ENCODE measurements at regions not wholly inside any gene's neighbourhood (a gene's known extent, or its start where the extent isn't known, plus 50 kb on each side); places are given as distances from the start of the nearest gene placed in this dataset.

- Mint-ChIP-seq H3K4me1 (ENCODE audit: low read depth) (no peaks in the 10 kb centered on the region), H3K4me3 (no peak overlapping the region), H3K27ac (no peak overlapping the region), H3K9me3 (ENCODE audit: insufficient read depth) (peaks cover 18% of the 10 kb centered on the region), H3K36me3 (ENCODE audit: low read depth) (no peaks in the 10 kb centered on the region), H3K27me3 (ENCODE audit: low read depth) (no peaks in the 10 kb centered on the region)
- DNase-seq = no peak
- ATAC-seq = no peak
- ChIA-PET POLR2A (no interaction called here), CTCF (no interaction called here)
Observed at GRCh38 chr13:68696907-68697306, 1410.7 kb upstream of the ATXN8OS start.

DNA sequence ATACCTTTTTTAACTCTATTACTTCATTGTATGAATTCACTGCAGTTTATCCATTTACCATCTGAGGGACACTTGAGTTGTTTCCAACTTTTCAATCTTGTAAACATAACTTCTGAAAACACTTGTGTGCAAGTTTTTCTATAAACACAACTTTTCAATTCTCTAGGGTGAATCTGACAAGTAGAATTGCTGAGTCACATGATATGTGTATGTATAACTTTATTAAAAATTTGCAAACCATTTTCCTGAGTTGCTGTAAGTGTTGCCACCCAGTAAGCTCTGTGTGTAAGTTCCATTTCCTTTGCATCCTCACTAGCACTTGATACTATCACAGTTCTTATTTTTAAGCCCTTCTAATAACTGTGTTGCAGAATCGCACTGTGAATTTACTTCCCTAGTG is 1415.6 kb upstream of the ATXN8OS start:
- Mint-ChIP-seq H3K27me3 (ENCODE audit: low read depth) (no peaks in the 10 kb centered on the region), H3K4me3 (no peak overlapping the region), H3K27ac (no peak overlapping the region), H3K9me3 (ENCODE audit: insufficient read depth) (peaks cover 13% of the 10 kb centered on the region), H3K36me3 (ENCODE audit: low read depth) (no peaks in the 10 kb centered on the region), H3K4me1 (ENCODE audit: low read depth) (no peaks in the 10 kb centered on the region)
- DNase-seq (no peak), ATAC-seq (no peak)
- ChIA-PET CTCF (no interaction called here), POLR2A (no interaction called here)

GRCh38 chr13:68690567-68690966 is 1417.1 kb upstream of the ATXN8OS start:
- H3K36me3 Mint-ChIP-seq (ENCODE audit: low read depth) = no peaks in the 10 kb centered on the region
- no peak for DNase-seq
- CTCF ChIA-PET = no interaction called here

GRCh38 chr13:68676513-68677115 is 1431.0 kb upstream of the ATXN8OS start:
- POLR2A ChIA-PET = no interaction called here
- CTCF ChIA-PET = no interaction called here
- Mint-ChIP-seq H3K4me3 (no peak overlapping the region), H3K27me3 (ENCODE audit: low read depth) (no peaks in the 10 kb centered on the region), H3K9me3 (ENCODE audit: insufficient read depth) (no peaks in the 10 kb centered on the region), H3K4me1 (ENCODE audit: low read depth) (no peaks in the 10 kb centered on the region), H3K36me3 (ENCODE audit: low read depth) (no peaks in the 10 kb centered on the region), H3K27ac (no peak overlapping the region)
- ATAC-seq (no peak), DNase-seq (no peak)

More at GRCh38 chr13:68690567-68690966, 1417.1 kb upstream of the ATXN8OS start:
- H3K9me3 Mint-ChIP-seq (ENCODE audit: insufficient read depth) = peaks cover 12% of the 10 kb centered on the region
- H3K27ac Mint-ChIP-seq = no peak overlapping the region
- no peaks in the 10 kb centered on the region for H3K4me1 Mint-ChIP-seq (ENCODE audit: low read depth)
- POLR2A ChIA-PET = no interaction called here
- no peaks in the 10 kb centered on the region for H3K27me3 Mint-ChIP-seq (ENCODE audit: low read depth)
- no peak for ATAC-seq
- H3K4me3 Mint-ChIP-seq = no peak overlapping the region

GRCh38 chr13:68675209-68675608 is 1432.4 kb upstream of the ATXN8OS start:
- POLR2A ChIA-PET = no interaction called here
- CTCF ChIA-PET = no interaction called here
- H3K27ac Mint-ChIP-seq = no peak overlapping the region
- H3K27me3 Mint-ChIP-seq (ENCODE audit: low read depth) = no peaks in the 10 kb centered on the region
- DNase-seq = no peak
- H3K4me3 Mint-ChIP-seq = no peak overlapping the region
- H3K4me1 Mint-ChIP-seq (ENCODE audit: low read depth) = no peaks in the 10 kb centered on the region
- no peak for ATAC-seq
- H3K36me3 Mint-ChIP-seq (ENCODE audit: low read depth) = no peaks in the 10 kb centered on the region
- no peaks in the 10 kb centered on the region for H3K9me3 Mint-ChIP-seq (ENCODE audit: insufficient read depth)

GRCh38 chr13:68667863-68668262 is 1437.7 kb upstream of the PCDH9 start:
- no peak overlapping the region for H3K27ac Mint-ChIP-seq
- H3K4me1 Mint-ChIP-seq (ENCODE audit: low read depth) = no peaks in the 10 kb centered on the region
- no peak for DNase-seq
- POLR2A ChIA-PET = no interaction called here
- CTCF ChIA-PET = no interaction called here
- H3K27me3 Mint-ChIP-seq (ENCODE audit: low read depth) = no peaks in the 10 kb centered on the region
- no peak overlapping the region for H3K4me3 Mint-ChIP-seq
- ATAC-seq = no peak
- peaks cover 3% of the 10 kb centered on the region for H3K9me3 Mint-ChIP-seq (ENCODE audit: insufficient read depth)
- H3K36me3 Mint-ChIP-seq (ENCODE audit: low read depth) = no peaks in the 10 kb centered on the region

DNA sequence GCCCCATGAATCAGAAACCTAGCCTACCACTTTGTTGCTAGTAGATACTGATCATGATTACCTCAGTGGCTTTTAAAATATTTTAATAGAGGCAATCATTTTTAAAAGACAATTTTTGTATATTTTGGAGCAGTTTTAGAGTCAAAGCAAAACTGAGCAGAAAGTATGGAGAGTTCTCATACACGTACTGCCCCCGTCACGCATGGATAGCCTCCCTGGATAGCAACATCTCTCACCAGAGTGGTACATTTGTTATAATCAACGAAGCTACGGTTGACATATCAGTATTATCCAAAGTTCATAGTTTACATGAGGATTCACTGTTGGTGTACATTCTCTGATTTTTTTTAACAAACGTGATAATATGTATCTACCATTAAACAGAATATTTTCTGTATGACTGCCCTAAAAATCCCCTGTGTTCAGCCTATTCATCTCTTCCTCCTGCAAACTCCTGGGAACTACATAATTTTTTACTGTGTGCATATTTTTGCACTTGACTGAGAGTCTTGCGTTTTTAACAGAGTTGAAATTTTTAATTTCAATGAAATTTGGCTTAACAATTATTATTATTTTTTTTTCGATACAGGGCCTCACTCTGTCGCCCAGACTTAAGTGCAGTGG is 1436.8 kb upstream of the PCDH9 start:
- Mint-ChIP-seq H3K4me1 (ENCODE audit: low read depth) (no peaks in the 10 kb centered on the region), H3K9me3 (ENCODE audit: insufficient read depth) (peaks cover 3% of the 10 kb centered on the region), H3K36me3 (ENCODE audit: low read depth) (no peaks in the 10 kb centered on the region), H3K4me3 (no peak overlapping the region), H3K27ac (no peak overlapping the region), H3K27me3 (ENCODE audit: low read depth) (no peaks in the 10 kb centered on the region)
- ATAC-seq (no peak), DNase-seq (no peak)
- ChIA-PET POLR2A (no interaction called here), CTCF (no interaction called here)

- CTCF ChIA-PET = no interaction called here
- ATAC-seq (no peak), DNase-seq (no peak)
- H3K9me3 Mint-ChIP-seq (ENCODE audit: insufficient read depth) = peaks cover 15% of the 10 kb centered on the region
- H3K4me1 Mint-ChIP-seq (ENCODE audit: low read depth) = no peaks in the 10 kb centered on the region
- POLR2A ChIA-PET = no interaction called here
- H3K27ac Mint-ChIP-seq = no peak overlapping the region
- H3K36me3 Mint-ChIP-seq (ENCODE audit: low read depth) = no peaks in the 10 kb centered on the region
- H3K27me3 Mint-ChIP-seq (ENCODE audit: low read depth) = no peaks in the 10 kb centered on the region
- H3K4me3 Mint-ChIP-seq = no peak overlapping the region
Observed at GRCh38 chr13:68645814-68646213, 1415.7 kb upstream of the PCDH9 start.

- Mint-ChIP-seq H3K9me3 (ENCODE audit: insufficient read depth) (peaks cover 15% of the 10 kb centered on the region), H3K27ac (no peak overlapping the region), H3K4me3 (no peak overlapping the region), H3K27me3 (ENCODE audit: low read depth) (no peaks in the 10 kb centered on the region), H3K36me3 (ENCODE audit: low read depth) (no peaks in the 10 kb centered on the region), H3K4me1 (ENCODE audit: low read depth) (no peaks in the 10 kb centered on the region)
- POLR2A ChIA-PET = no interaction called here
- DNase-seq (no peak), ATAC-seq (no peak)
- CTCF ChIA-PET = interaction anchor here (0.7 kb wide), 1 partner anchor 16 kb away, joined by 3 read pairs; no protein-coding TSS in a partner anchor
Observed at GRCh38 chr13:68644611-68645010, 1414.5 kb upstream of the PCDH9 start.

GRCh38 chr13:68636784-68637183 is 1406.6 kb upstream of the PCDH9 start:
- Mint-ChIP-seq H3K4me3 (no peak overlapping the region), H3K4me1 (ENCODE audit: low read depth) (no peaks in the 10 kb centered on the region), H3K9me3 (ENCODE audit: insufficient read depth) (peaks cover 7% of the 10 kb centered on the region), H3K27me3 (ENCODE audit: low read depth) (no peaks in the 10 kb centered on the region), H3K36me3 (ENCODE audit: low read depth) (no peaks in the 10 kb centered on the region), H3K27ac (no peak overlapping the region)
- POLR2A ChIA-PET = no interaction called here
- DNase-seq = no peak
- no peak for ATAC-seq
- CTCF ChIA-PET = no interaction called here

GRCh38 chr13:68628994-68629393 is 1398.9 kb upstream of the PCDH9 start:
- Mint-ChIP-seq H3K27me3 (ENCODE audit: low read depth) (no peaks in the 10 kb centered on the region), H3K4me3 (no peak overlapping the region), H3K36me3 (ENCODE audit: low read depth) (no peaks in the 10 kb centered on the region), H3K27ac (no peak overlapping the region), H3K9me3 (ENCODE audit: insufficient read depth) (peaks cover 33% of the 10 kb centered on the region), H3K4me1 (ENCODE audit: low read depth) (no peaks in the 10 kb centered on the region)
- CTCF ChIA-PET = no interaction called here
- no peak for DNase-seq
- POLR2A ChIA-PET = no interaction called here
- ATAC-seq = no peak

GRCh38 chr13:68627379-68627778 is 1397.2 kb upstream of the PCDH9 start:
- Mint-ChIP-seq H3K36me3 (ENCODE audit: low read depth) (no peaks in the 10 kb centered on the region), H3K4me1 (ENCODE audit: low read depth) (no peaks in the 10 kb centered on the region), H3K27ac (no peak overlapping the region), H3K9me3 (ENCODE audit: insufficient read depth) (peaks cover 33% of the 10 kb centered on the region), H3K4me3 (no peak overlapping the region), H3K27me3 (ENCODE audit: low read depth) (no peaks in the 10 kb centered on the region)
- ChIA-PET POLR2A (no interaction called here), CTCF (no interaction called here)
- DNase-seq = no peak
- no peak for ATAC-seq

- ATAC-seq (no peak), DNase-seq (no peak)
- Mint-ChIP-seq H3K4me3 (no peak overlapping the region), H3K27me3 (ENCODE audit: low read depth) (no peaks in the 10 kb centered on the region), H3K36me3 (ENCODE audit: low read depth) (no peaks in the 10 kb centered on the region), H3K9me3 (ENCODE audit: insufficient read depth) (peaks cover 18% of the 10 kb centered on the region), H3K4me1 (ENCODE audit: low read depth) (no peaks in the 10 kb centered on the region), H3K27ac (no peak overlapping the region)
- CTCF ChIA-PET = no interaction called here
- POLR2A ChIA-PET = no interaction called here
Observed at GRCh38 chr13:68616600-68617222, 1386.6 kb upstream of the PCDH9 start.
